M059J (cell line): ENCODE measurements at regions not wholly inside any gene's neighbourhood (a gene's known extent, or its start where the extent isn't known, plus 50 kb on each side); places are given as distances from the start of the nearest gene placed in this dataset.
"Not testable (repeated sequence)": the region's sequence is repeated elsewhere in the genome, so short reads cannot be mapped to it uniquely, and the experiment has no call there.

Experiments used
- DNase-seq: peaks from one replicate; pipeline ENCODE4 v3.0.0-alpha.2; 2012; ENCODE audit warnings: low read depth

DNA sequence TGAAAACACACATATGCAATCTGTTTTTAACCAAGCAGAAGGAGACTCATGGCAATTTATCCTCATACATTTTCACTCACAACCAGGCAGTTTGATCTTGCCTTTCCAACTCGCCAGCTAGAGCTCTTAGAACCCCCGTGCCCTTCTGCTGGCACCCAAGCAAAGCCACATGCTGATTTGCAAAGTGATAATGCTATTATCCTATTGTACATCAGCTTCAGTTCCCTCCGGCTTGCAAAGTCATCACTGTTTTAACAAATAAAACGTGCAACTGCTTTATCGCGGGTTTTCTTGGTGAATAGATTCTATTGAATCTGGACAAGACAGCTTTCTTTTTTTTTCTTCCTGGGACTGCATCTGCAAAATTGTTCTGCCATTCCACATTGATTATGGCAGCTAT, 314.6 kb downstream of the LNPK start:
- no peak for DNase-seq

DNA sequence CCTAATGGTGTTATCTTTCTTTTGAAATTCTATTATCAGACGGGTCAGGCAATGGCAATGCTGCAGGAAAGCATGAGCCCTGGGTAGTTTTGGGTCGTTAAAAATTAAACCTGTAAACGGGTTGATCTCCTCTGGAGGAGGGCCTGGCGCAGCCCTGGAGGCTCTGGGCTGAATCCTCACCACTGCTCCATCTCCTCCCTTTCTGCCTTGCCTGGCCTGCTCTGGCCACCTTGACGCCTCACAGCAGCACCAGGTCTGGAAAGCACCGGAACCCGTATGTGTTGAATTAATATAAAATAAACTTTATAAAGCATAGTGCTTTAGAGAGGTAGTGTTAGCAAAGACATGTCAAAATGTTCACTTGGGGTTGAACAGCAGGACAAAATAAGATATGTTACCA, 316.1 kb downstream of the LNPK start:
- no peak for DNase-seq

DNA sequence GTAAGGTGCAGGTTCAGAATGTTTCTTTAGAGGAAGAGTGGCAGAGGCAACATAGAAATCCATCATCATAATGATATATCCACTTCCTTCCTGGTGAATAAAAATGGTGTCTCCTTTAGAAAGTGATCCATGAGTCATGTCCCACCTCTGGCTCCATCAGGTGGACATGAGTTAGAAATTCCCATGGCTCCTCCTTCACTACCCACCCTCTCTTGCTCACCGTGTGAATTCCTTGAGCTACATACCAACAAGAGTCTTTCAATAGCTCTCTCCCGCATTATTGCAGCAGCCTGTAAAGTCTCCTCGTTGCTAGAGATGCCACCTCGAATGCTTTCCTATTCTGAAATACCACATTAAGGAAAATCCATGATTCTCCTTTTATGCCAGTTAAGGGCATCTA, 317.6 kb downstream of the LNPK start:
- DNase-seq: no peak

DNA sequence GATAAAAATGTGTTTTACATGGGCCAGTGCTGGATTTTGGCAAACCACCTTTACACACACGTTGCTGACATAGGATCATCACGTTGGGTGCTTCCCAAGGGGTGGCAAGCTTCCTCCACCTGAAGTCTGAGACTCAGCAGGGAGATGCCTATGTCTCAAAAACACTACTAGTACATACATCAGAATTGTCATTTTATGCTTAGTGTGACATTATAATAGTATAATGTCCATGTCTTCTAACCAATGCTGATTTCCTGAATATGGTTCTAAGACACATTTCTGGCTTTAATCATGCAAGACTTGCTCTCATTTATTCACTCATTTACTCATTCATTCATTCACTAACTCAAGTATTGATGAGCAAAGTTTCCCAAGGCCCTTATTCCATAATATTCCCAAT, 322.3 kb downstream of the LNPK start:
- DNase-seq: no peak

DNA sequence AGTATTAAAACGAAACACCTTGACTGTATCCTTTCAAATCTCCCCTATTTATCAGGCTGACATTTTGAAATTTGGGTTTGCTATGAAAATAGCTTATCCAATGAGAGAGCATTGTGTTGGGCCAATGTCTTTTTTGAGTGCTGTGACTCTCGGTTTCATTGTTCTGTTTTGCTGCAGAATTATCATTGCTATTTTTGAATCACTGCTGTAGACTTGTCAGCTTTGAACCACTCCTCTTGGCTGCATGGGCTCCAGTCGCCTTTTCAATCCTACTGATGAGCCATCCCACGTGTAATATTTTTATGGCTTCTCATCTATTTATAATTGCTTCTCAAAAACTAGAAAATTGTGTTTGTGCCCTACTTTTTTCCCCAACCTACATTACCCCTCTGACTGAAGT, 322.8 kb downstream of the LNPK start:
- no peak for DNase-seq

DNA sequence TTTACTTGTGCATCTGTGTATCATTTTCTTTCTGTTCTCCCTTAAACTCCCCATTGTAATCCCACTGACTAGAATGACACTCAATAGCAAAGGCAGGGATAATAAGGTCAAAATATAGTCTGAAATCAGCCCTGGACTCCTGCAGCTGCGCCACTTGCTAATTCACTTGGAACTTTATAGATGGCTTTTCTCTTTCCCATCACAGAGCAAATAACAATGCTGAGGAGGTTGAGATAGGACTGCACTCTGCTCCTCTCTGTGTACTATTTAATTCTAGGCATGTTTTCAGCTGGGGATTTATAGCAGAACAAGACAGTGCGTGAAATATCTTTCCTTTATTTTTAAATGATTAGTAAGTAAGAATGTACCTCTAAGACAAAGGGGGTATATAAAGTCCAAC, 324.2 kb downstream of the LNPK start:
- no peak for DNase-seq

DNA sequence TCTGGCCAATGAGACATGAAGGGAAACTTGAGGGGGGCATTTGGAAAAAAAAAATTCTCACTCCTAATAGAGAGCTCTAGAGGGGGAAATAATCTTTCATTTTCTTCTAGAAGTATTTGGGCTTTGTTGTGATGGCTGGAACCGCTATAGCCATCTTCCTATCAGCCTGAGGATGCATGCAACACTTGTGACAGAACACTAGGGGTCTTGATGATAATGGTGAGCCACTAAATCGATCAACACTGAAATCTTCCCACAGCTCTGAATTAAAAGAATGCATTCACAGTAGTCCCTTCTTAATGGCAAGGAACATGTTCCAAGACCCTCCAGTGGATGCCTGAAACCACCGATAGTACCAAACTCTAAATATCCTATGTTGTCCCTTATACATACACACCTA, 325.3 kb downstream of the LNPK start:
- DNase-seq: no peak

DNA sequence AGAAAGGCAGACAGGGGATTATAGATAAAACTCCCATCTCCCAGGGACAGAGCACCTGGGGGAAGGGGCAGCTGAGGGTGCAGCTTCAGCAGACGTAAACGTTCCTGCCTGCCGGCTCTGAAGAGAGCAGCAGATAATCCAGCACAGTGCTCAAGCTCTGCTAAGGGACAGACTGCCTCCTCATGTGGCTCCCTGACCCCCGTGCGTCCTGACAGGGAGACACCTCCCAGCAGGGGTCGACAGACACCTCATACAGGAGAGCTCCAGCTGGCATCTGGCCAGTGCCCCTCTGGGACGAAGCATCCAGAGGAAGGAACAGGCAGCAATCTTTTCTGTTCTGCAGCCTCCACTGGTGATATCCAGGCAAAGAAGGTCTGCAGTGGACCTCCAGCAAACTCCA, 333.3 kb downstream of the LNPK start:
- not testable (repeated sequence) for DNase-seq

DNA sequence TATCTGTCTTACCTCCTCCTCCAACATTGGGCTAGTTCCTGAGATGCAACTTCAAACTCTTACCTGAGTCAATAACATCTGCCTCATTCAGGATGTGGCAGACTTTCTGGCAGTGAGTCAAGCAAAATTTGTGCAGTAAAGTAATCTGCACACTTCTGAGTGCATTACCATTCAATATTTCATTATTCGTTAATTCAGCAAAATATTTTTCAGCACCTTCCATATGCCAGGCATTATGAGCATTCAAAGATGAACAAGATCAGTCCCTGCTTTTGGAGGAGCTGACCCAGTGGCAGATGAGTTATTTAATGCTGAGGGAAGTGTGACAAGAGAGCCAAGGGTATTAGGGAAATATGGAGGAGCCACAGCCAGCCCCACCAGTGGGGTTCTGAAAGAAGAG, 339.7 kb downstream of the LNPK start:
- no peak for DNase-seq

DNA sequence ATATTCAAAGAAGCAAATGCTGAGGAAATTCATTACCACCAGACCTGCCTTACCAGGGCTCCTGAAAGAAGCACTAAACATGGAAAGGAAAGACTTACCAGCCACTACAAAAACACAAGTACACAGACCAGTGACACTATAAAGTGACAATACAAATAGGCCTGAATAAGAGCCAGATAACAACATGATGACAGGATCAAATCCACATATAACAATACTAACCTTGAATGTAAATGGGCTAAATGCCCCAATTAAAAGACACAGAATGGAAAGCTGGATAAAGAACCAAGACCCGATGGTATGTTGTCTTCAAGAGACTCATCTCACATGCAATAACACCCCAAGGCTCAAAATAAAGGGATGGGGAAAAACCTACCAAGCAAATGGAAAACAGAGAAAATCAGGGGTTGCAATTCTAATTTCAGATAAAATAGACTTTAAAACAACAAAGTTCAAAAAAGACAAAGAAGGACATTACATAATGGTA, 353.4 kb downstream of the LNPK start:
- no peak for DNase-seq

DNA sequence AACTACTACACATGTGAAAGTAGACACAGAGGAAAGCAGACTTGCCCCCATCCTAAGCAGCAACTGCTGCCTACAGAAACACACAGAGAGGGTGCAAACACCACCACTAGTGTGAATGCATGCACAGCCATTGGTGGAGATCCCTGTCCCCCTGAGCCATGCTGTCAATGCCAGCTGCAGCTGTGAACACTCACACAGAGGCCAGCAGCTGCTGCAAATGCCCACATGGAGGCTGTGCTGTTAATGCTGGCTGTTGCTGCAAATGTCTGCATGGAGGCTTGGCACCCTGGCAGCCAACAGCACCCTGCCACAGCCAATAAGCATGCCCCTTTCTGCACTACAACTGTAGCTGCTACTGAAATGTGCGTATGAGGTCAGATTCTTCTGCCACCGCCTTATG, 355.0 kb downstream of the LNPK start:
- no peak for DNase-seq

DNA sequence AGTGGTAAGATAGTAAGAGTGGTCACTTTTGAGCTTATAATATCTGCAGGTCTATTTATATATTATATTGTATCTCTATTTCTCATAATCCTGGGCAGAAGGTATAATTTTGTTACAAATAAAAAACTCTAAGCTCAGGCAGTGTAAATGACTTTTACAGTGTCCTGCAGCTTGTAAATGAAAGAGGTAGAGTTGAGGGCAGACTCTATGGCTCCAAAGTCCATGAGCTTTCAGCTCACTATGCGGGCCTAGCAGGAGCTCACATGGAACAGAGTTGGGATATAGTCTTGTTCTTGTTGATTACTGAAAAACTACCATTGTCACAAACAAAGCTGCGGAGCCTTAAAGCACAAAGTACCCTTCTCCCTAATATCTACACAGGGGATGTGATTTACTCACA, 361.4 kb downstream of the LNPK start:
- no peak for DNase-seq

DNA sequence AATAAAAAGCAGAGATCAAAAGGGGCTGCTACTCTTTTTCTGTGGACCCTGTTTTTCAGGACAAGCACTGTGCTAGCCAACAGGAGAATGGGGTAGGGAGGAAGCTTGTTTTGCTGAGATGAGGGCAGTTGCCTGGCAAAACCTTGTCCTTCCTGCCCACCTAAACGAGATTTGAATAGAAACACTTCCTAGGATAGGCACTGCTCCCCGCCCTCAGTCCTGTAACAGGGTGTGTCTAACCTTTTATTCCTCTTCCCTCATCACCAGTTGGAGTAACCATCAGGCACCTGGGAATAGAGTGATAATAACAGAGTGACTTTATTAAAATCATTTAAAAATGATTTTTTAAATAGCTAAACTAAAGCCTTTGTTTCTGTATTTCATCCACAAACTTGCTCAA, 368.8 kb downstream of the LNPK start:
- DNase-seq: no peak

DNA sequence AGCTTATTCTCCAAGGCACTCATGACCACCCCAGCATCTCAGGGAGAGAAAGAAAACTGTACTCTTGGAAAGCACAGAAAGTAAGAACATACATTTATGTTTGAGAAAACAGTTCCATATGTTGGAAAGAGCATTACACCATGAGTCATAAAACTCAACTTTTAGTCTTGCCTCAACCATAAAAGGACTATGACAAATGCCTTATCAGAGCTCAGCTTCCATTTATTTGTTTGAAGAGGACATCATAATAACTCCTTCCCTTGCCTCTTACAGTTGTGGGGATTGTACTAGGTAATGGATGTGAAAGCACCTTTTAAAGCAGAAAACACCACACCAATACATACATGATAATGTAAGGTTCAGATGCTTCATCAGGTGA, 370.8 kb downstream of the LNPK start:
- no peak for DNase-seq

DNA sequence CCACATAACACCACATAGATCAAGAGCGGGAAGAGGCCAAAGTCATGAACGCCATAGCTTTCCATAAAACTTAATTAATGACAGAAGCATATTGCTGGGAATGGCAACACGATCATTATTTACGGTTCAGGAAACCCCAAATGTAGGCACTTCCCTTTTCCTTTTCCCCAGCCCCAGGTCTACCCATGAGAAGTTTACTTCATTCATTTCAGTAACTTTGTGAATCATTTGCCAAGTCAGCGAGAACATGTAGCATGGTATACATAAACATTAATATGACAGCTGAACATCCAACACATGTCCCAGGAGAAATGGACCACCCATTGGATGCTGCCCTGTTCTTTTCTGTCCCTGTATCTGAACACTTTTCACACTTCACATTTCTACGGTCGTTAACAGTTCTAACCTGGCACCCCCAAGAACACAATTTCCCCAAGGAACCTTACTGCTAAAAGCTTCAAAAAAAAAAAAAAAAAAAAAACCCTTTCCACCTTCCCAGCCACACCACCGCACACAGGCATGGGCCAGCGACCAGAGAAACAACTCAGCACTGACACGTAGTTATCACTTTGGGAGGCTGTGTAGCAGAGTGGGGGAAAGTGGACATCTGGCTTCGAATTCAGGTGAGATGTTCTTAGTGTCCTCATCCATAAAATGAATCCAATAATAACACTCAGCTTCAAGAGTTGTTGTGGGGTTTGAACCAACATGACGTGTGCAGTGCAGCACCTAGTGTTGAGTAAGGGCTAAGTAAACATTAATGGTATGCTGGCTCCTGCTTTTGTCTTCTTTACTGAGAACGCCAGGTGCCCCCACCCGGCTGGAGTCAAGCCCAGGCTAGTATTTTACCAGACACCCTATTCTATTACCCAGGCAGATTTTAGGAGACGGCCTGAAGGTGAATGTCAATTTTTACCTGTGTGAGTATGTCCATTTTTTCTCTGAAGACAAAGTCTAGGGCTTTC, 371.5 kb downstream of the LNPK start:
- no peak for DNase-seq

DNA sequence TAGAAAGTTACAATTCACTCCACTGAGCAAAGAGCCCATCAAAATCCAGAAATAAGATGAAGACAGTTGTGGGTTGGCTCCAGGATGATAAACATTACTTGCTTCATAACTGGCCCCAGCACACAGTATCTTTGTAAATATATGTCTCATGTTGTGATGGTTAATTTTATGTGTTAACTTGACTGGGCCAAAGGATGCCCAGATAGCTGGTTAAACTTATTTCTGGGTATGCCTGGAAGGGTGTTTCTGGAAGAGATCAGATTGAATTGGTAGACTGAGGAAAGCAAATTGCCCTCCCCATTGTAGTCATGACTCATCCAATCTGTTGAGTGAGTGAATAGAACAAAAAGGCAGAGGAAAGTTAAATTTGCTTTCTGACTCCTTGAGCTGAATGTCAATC, 373.8 kb downstream of the LNPK start:
- no peak for DNase-seq

DNA sequence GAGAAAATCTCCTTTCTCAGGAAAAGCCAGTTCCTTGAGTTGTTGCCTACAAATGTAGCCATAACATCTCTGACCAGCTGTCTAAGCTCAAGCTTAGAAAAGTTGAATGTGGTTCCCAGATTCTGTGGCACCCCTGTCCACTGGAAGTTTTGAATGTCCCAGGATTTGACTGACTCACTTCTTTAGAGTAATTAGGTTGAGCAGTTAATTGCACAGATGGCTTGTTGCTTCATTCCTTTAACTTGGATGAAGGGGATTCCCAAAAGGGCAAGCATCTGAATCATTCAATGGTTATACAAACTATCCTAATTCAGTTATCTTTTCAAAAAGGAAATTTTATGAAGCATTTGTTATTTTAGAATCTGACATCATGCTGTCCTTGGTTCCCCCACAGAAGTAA, 374.7 kb downstream of the LNPK start:
- no peak for DNase-seq

DNA sequence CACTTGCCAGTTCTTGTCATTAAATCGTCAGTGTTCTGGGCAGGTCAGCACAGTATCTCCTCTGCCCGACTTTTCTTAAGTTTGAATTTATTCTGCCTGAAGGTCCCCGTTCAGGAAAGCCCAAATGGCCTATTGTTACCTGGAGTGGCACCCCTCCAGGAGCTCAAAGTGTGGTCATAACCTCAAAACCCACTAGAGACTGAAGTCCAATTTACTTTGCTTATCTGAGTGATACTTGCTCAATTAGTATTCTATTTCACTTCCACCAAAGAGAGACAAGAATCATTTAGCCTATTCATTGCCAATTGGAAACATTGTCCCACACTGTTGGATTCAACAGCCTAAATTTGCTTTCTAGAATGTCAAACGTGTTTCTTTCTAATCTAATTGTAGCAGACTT, 375.3 kb downstream of the LNPK start:
- no peak for DNase-seq

DNA sequence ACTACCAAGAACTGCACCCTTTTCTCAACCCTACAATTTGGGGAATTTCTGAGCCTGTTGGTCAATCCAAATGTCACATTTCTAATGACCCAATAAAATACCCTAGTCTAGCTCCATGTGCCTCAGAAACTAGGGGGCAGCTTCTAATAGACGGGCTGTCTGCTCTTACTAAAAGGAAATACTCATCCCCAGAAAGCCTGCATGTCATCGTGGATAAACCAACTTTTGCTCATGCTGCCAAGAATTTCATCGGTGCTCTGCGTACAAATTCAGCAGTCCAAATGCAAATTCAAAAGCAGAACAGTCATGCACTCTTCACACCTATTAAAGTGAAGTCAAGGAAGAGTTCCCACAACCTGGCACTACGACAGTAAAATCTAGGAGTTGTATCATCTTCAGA, 377.3 kb downstream of the LNPK start:
- DNase-seq: no peak

DNA sequence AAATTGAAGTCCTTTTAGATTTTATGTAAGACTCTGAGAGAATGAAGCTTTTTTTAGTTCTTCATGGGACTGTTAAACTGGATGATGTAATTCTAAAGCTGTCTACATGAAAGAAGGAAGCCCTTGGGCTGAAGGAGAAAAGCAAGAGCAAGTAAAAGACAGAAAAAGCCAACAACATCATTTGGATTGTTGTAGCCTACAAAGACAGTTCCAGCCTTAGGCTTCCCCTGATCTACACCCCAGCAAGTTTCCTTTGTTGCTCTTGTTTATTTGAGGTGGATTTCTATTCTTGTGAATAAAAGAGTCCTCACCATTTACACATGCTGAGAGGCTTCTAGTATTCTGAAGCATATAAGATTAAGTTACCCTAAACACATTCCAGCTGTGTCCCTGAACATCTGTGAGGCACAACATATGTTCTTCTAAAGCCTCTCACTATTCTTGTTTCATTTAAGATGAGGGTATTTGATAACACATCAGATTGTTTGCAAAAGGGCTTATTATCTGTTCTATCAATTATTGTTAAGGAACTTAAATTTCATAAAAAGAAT, 377.8 kb downstream of the LNPK start:
- DNase-seq: no peak

DNA sequence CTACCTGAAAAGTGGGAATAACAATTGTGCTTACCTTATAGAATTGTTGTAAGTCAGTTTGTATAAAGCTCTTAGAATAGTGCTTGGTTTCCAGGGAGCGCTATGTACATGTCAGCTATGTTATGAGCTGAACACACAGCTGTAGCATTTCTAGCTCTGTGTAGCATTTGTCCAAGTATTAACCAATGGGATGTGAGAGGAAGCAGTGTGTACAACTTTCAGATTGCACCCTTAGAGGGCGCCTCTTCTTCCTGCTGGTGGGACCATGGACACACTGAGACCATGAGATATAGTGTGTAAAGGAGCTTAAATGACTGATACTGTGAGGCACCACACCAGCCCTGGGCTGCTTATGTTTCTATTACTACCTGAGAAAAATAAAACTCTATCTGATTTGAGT, 380.2 kb downstream of the LNPK start:
- DNase-seq: no peak

DNA sequence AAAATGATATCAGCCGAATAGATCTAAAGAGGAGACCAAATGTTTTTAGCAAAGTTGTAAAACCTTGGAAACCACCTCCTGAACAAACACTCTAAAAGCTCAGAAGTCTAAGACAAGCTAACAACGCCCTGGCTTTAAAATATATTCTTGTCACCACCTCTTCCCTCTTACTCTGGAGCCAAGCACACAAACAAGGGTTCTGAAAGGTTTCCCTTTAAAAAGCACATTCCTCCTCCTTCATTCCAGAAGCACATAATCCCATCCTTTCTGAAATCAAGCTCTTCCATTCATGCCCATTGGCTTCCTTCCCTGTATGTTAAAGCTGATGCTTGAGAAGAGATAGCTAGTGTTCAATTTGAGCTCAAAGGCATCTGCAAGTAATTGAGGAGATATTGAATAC, 382.0 kb downstream of the LNPK start:
- DNase-seq: no peak

DNA sequence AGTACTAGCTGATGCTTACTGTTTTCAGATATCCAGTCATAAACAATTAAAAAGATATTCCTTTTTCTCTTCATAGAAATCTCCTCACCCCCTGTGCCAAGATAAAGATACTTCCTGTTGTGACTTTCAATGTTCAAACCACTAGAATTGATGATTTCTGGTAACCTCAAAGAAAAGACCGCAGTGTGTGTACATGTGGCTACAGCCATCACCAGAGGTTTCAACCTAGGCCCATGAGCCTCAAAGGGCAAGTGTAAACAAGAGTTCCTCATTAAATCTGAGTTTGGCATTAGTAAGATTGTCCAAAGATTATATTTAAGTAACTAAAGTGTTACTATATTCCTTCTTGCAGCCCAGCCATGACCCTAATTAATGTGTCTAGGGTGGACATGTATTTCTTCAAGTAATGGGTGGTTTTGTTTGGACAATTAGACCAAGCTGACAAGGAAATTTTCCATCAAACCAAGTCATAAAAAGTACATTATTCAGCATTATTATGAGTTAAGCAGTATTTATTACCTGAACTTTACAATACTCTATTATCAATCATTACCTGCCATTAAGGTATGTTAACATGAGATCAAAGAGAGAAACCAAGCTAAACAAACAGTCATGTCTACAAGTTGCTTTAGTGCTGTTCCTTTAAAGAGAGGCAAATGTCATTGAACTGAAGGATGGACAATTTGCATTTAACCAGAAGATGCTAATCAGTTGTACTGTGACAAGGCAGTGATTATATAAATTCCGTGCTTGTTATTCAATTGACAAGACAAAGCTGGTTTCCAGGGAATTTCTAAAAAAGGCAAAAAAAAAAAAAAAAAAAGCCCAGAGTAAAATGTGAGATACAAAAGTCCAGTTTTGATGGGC, 382.7 kb downstream of the LNPK start:
- DNase-seq: no peak
